ENCODE measurements at regions not wholly inside any gene's neighbourhood (a gene's known extent, or its start where the extent isn't known, plus 50 kb on each side); places are given as distances from the start of the nearest gene placed in this dataset.
A peak's percentile ranks its signal among the peaks of the same experiment; 100 is the strongest.

DNA sequence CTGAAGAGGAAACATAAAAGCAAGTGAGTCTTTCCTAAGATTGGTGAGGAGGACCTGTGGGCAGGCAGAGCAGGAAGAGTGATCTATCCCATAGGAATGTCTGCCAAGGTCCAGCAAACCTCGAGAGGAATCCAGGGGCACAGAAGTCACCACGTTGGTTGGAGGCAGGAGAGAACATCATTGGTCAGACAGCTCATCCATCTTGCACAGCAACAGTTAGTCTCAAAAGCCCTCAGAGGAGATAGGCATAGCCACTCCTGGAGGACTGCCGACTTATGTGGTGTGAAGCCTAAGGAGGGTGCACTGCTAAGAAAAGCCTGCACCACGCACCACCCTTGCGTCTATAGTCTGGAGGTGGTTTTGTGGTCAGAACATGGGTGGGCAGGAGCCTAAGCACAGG is 109.1 kb downstream of the RASSF10 start:
- Histone ChIP-seq H4K20me1 (ENCODE audit: insufficient read depth, low read length) (no peaks in the 10 kb centered on the region), H3K36me3 (replicated peaks in 1 of 2; ENCODE audit: control insufficient read depth in 1 of 2, insufficient read depth in 2 of 2, low read length in 2 of 2) (no peaks in the 10 kb centered on the region), H2AFZ (ENCODE audit: low read length) (no peak overlapping the region), H3K27me3 (ENCODE audit: control insufficient read depth in 1 of 2, insufficient read depth in 2 of 2, low read length in 2 of 2) (no peaks in the 10 kb centered on the region), H3K4me1 (ENCODE audit: insufficient read depth, low read length) (peaks cover 43% of the 10 kb centered on the region), H3K4me2 (ENCODE audit: low read depth, low read length) (no peak overlapping the region), H3K27ac (ENCODE audit: extremely low read length, insufficient read depth, low read length) (no peak overlapping the region), H3K9me3 (ENCODE audit: low read length) (peaks cover 6% of the 10 kb centered on the region; the same call in 1 of the 2 replicates), H3K79me2 (ENCODE audit: insufficient read depth, low read length) (no peaks in the 10 kb centered on the region), H3K9ac (ENCODE audit: insufficient read depth, low read depth, low read length) (no peak overlapping the region), H3K4me3 (replicated peaks in 1 of 3; ENCODE audit: insufficient read depth in 1 of 3, low read depth in 2 of 3, low read length in 3 of 3) (no peak overlapping the region)
- intact Hi-C loops (cut with micrococcal nuclease; ENCODE audit: unreplicated experiment) (no loop called here), in situ Hi-C loops (cut with HindIII; ENCODE audit: extremely low pct_ligation_motif_present, low pct_unique_long_range_greater_than_20kb) (no loop called here)
- FAIRE-seq (no peak), DNase-seq (ENCODE audit: low spot score) (peak; percentile 16), ATAC-seq (no peak)
- POLR2A ChIA-PET: interaction anchor here (1.2 to 1.3 kb wide), 2 partner anchors 20 to 22 kb away, joined by 3 to 4 read pairs; no protein-coding TSS in a partner anchor
- WGBS (ENCODE audit: low lambda C conversion rate): 51% methylated on average over 3 of the region's 5 CpGs
- CTCF ChIA-PET (ENCODE audit: low intra/inter-chr PET ratio, low total read pairs): no interaction called here
- TF ChIP-seq HNRNPK (IDR thresholded peaks at IDR 0.05; ENCODE audit: low read depth, low read length, poor library complexity, severe bottlenecking) (no peak), KDM6A (CRISPR knock-in tag; IDR thresholded peaks at IDR 0.05; ENCODE audit: low read depth) (no peak), ZNF629 (CRISPR knock-in tag; conservative IDR thresholded peaks at IDR 0.05) (no peak), SNAPC4 (CRISPR knock-in tag; IDR thresholded peaks at IDR 0.05) (0 out of 2 replicates have a peak, but pooled peaks have one; percentile 34), ZNF746 (CRISPR knock-in tag; IDR thresholded peaks at IDR 0.05) (no peak), FOSL2 (CRISPR knock-in tag; IDR thresholded peaks at IDR 0.05) (no peak)
- BruUV-seq (replicated peaks): no TSS peak

All from HepG2 (cell line).